ENCODE measurements at regions not wholly inside any gene's neighbourhood (a gene's known extent, or its start where the extent isn't known, plus 50 kb on each side); places are given as distances from the start of the nearest gene placed in this dataset.

DNA sequence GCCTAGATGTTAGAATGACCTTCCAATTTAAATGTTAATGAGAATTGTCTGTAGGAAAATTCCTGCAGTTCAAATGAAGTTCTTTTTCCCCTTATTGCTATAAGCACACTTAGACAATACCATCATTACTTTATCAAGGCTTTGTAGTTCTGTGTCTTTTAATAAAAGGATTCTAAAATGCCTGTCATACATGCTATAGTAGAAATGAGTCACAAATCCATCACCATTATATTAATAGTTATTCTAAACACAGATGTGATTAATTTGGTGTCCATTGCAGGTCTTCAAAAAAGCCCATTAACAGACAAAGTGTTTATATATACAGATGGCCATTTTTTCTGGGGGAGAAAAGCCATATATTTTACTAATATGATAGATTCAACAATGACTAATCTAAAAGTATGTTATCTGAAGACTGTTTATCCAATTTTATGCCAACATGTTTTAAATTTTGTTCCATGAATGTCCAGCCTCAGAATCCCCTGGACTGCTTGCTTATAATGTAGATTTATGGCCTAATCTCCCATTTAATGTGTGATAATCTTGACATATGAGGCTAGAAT lies 1678.3 kb upstream of the PCDH20 start:
- ChIA-PET RAD21 (ENCODE audit: unreplicated experiment) (no interaction called here), SMC1A (ENCODE audit: uncharacterized antibody, unreplicated experiment) (no interaction called here), CTCF (no interaction called here), POLR2A (no interaction called here)
- Histone ChIP-seq H3K9ac (ENCODE audit: control insufficient read depth, insufficient read depth, low read length) (no peak overlapping the region), H2AFZ (ENCODE audit: control insufficient read depth, low read depth, low read length) (no peak overlapping the region), H3K4me1 (ENCODE audit: control insufficient read depth, insufficient read depth, low read length) (no peaks in the 10 kb centered on the region), H4K20me1 (ENCODE audit: control insufficient read depth, insufficient read depth) (no peaks in the 10 kb centered on the region), H3K9me3 (replicated peaks; ENCODE audit: control insufficient read depth, insufficient read depth, low read length) (no peaks in the 10 kb centered on the region), H3K36me3 (ENCODE audit: control insufficient read depth in 2 of 2, insufficient read depth in 2 of 2, low read length in 1 of 2) (no peaks in the 10 kb centered on the region), H3K27ac (ENCODE audit: control insufficient read depth, insufficient read depth) (no peak overlapping the region), H3K27me3 (replicated peaks in 1 of 2; ENCODE audit: control insufficient read depth in 2 of 2, insufficient read depth in 2 of 2, low read length in 1 of 2) (no peaks in the 10 kb centered on the region), H3K4me2 (ENCODE audit: control insufficient read depth, insufficient read depth) (no peak overlapping the region), H3K4me3 (no peak overlapping the region), H3K79me2 (ENCODE audit: control insufficient read depth, insufficient read depth, low read length) (no peaks in the 10 kb centered on the region)
- TF ChIP-seq WRNIP1 (IDR thresholded peaks at IDR 0.05; ENCODE audit: borderline replicate concordance, low read depth, low read length) = no peak
- TF ChIP-seq MYC (IDR thresholded peaks at IDR 0.05; ENCODE audit: insufficient read depth, insufficient read length, insufficient replicate concordance, low read length, severe bottlenecking) = no peak
- no peak for TF ChIP-seq TARDBP (IDR thresholded peaks at IDR 0.05; ENCODE audit: borderline replicate concordance)
- no peak for TF ChIP-seq RAD51 (IDR thresholded peaks at IDR 0.05)
- no peak for TF ChIP-seq POLR2A (IDR thresholded peaks at IDR 0.05; ENCODE audit: low read depth, low read length)
- TF ChIP-seq DPF2 (IDR thresholded peaks at IDR 0.05) = no peak
- TF ChIP-seq BMI1 (IDR thresholded peaks at IDR 0.05; ENCODE audit: borderline replicate concordance) = no peak
- no peak for TF ChIP-seq NRF1 (conservative IDR thresholded peaks at IDR 0.05; ENCODE audit: low read depth, low read length)
- TF ChIP-seq, protein P1, sequence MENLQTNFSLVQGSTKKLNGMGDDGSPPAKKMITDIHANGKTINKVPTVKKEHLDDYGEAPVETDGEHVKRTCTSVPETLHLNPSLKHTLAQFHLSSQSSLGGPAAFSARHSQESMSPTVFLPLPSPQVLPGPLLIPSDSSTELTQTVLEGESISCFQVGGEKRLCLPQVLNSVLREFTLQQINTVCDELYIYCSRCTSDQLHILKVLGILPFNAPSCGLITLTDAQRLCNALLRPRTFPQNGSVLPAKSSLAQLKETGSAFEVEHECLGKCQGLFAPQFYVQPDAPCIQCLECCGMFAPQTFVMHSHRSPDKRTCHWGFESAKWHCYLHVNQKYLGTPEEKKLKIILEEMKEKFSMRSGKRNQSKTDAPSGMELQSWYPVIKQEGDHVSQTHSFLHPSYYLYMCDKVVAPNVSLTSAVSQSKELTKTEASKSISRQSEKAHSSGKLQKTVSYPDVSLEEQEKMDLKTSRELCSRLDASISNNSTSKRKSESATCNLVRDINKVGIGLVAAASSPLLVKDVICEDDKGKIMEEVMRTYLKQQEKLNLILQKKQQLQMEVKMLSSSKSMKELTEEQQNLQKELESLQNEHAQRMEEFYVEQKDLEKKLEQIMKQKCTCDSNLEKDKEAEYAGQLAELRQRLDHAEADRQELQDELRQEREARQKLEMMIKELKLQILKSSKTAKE (IDR thresholded peaks at IDR 0.05; ENCODE audit: low read depth, poor library complexity, severe bottlenecking) = no peak
- no peak for TF ChIP-seq HDAC2 (IDR thresholded peaks at IDR 0.05)
- TF ChIP-seq KLF5 (IDR thresholded peaks at IDR 0.05; ENCODE audit: partially characterized antibody) = no peak
- TF ChIP-seq BACH1 (IDR thresholded peaks at IDR 0.05; ENCODE audit: borderline replicate concordance) = no peak
- TF ChIP-seq, protein P2, sequence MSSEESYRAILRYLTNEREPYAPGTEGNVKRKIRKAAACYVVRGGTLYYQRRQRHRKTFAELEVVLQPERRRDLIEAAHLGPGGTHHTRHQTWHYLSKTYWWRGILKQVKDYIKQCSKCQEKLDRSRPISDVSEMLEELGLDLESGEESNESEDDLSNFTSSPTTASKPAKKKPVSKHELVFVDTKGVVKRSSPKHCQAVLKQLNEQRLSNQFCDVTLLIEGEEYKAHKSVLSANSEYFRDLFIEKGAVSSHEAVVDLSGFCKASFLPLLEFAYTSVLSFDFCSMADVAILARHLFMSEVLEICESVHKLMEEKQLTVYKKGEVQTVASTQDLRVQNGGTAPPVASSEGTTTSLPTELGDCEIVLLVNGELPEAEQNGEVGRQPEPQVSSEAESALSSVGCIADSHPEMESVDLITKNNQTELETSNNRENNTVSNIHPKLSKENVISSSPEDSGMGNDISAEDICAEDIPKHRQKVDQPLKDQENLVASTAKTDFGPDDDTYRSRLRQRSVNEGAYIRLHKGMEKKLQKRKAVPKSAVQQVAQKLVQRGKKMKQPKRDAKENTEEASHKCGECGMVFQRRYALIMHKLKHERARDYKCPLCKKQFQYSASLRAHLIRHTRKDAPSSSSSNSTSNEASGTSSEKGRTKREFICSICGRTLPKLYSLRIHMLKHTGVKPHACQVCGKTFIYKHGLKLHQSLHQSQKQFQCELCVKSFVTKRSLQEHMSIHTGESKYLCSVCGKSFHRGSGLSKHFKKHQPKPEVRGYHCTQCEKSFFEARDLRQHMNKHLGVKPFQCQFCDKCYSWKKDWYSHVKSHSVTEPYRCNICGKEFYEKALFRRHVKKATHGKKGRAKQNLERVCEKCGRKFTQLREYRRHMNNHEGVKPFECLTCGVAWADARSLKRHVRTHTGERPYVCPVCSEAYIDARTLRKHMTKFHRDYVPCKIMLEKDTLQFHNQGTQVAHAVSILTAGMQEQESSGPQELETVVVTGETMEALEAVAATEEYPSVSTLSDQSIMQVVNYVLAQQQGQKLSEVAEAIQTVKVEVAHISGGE (CRISPR knock-in tag; IDR thresholded peaks at IDR 0.05) = no peak
- no peak for TF ChIP-seq HDGF (IDR thresholded peaks at IDR 0.05)
- TF ChIP-seq IRF4 (IDR thresholded peaks at IDR 0.05; ENCODE audit: low read depth, low read length) = no peak
- TF ChIP-seq, protein P3, sequence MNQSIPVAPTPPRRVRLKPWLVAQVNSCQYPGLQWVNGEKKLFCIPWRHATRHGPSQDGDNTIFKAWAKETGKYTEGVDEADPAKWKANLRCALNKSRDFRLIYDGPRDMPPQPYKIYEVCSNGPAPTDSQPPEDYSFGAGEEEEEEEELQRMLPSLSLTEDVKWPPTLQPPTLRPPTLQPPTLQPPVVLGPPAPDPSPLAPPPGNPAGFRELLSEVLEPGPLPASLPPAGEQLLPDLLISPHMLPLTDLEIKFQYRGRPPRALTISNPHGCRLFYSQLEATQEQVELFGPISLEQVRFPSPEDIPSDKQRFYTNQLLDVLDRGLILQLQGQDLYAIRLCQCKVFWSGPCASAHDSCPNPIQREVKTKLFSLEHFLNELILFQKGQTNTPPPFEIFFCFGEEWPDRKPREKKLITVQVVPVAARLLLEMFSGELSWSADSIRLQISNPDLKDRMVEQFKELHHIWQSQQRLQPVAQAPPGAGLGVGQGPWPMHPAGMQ (IDR thresholded peaks at IDR 0.05; ENCODE audit: borderline replicate concordance) = no peak
- FAIRE-seq = no peak
- intact Hi-C loops (cut with micrococcal nuclease; ENCODE audit: unreplicated experiment) = no loop called here
- no TSS peak for BruUV-seq (replicated peaks)
- DNase-seq (ENCODE audit: low read depth, low spot score) = no peak
- in situ Hi-C loops (cut with MboI) = no loop called here
- no peak for ATAC-seq
